Right forelimb (tissue), 1 donor: ENCODE measurements at regions not wholly inside any gene's neighbourhood (a gene's known extent, or its start where the extent isn't known, plus 50 kb on each side); places are given as distances from the start of the nearest gene placed in this dataset.

Source experiments
- DNase-seq: peaks from one replicate; pipeline ENCODE4 v3.0.0-alpha.2; 2018

GRCh38 chr12:19021646-19022045 is 107.9 kb upstream of the PLEKHA5 start:
- no peak for DNase-seq

GRCh38 chr12:19025582-19025981 is 104.0 kb upstream of the PLEKHA5 start:
- DNase-seq, result no peak

DNA sequence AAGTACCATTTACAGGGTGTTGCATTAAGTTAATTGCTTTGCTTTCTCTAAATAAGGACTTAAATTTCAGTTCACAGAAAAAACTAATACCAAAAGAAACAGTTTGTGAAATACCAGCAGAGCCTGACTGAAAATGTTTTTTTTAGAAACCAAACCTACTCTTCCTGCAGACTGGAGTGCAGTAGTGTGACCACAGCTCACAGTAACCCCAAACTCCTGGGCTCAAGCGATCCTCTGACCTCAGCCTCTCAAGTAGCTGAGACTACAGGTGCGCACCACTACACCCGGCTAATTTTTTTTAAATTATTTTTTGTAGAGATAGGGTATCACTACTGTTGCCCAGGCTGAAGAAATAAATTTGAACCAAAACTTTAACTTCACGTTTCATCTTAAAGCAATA is 103.5 kb upstream of the PLEKHA5 start:
- DNase-seq, result no peak

DNA sequence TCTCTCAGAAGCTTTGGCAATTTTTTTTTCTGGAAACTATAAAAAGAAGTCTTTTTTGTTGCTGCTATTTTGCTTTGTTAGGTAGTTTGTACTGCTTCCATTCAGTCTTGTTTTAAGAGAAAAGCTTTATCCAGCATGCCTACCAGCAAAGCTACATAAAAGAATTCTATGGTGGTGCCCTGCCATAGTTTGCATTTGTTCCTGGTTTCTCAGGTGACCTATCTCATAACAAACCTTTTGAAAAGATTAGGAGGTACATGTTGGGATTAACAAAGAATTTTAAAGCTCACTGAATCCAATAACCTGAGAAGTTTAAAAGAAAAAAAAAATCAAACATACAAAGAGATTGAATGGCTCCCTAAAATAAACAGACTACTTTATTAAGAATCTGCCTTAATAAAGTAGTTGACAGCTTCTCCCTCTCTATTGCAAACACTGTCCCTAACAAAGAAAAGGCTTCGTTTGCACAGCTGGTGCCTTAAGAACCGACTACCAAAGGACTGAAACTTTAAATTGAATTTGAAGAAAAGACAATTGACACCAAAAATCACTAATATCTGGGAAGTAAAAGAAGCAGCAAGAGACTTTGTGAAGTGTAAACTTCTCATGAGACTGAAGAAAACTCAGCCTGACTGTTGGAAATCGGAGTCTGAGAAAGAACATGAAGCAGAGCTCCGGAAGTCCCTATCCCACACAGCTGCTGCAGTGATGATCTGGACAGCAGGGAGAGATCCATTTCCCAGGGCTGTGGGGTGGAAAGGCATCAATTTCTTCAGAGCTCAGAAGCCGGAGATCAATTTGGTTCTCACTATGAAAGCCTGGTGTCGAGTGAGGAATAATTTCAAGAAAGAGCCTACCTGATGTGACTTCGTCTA is 102.7 kb upstream of the PLEKHA5 start:
- no peak for DNase-seq

DNA sequence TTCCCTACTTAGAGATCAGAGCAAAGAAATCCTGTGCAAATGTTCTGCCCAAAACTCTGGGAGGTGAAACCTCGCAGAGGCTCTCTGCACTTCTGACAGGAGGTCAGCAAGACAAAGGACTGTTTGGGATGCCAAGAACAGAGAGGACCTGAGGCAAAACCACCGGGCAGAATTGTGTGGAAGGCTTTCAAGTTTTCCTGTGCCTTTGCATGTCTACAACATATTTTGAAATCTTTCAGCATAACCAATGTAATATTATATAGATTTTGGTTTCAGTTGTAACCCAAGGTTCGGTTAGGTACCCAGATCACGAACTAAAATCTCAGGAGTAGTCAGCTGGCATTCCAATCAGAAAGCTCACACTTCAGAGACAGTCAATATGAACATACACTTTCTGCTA is 99.4 kb upstream of the PLEKHA5 start:
- no peak for DNase-seq

- no peak for DNase-seq
Observed at GRCh38 chr12:19030603-19031002, 98.9 kb upstream of the PLEKHA5 start.

DNA sequence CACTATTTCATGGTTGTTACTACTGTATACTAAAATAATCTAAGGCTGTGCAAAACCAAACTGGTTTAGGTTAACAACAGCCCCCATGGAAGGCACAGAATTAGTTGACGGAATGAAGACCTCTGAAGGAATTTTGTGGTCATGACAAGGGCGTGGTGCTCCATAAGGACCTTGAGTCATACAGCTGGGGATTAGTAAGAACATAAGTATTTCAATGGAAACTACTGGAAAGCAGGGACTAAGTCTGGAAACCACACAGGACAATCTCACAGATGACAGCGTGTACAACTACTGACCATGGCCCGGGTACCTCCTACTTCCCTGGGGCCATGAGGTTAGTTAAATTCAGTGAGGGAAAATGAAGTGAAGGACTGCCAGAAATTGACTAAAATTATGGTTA is 98.5 kb upstream of the PLEKHA5 start:
- DNase-seq, result no peak

GRCh38 chr12:19032826-19033225 is 96.7 kb upstream of the PLEKHA5 start:
- DNase-seq, result no peak

DNA sequence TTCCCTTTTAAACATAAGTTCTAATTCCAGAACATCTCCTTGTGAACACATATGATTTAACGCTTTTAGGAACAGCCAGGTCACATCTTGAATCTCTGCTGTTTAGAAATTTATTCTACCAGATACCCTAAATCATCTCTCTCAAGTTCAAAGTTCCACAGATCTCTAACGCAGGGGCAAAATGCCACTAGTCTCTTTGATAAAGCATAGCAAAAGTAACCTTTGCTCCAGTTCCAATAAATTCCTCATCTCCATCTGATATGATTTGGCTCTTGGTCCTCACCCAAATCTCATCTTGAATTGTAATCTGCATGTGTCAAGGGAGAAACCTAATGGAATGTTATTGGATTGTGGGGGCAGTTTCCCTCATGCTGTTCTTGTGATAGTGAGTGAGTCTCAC is 96.3 kb upstream of the PLEKHA5 start:
- DNase-seq, result no peak

- no peak for DNase-seq
Observed at GRCh38 chr12:19034937-19035336, 94.6 kb upstream of the PLEKHA5 start.

DNA sequence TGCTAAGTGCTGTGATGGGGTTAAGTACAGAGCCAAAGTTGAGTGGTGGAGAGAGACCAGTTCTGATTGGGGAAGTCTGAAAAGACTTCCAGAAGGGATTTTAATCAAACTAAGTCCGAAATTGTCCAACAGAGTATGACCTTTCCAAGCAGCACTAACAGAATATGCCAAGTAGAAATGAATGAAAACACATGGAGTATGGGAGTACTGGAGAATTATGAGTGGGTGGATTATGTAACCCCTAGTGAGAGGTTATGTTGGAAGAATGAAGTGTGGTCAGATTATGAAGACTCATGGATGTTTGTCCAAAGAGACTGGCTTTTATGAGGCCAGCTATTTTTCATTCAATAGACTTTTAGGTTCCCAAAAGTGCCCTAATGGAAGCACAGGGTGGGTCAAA is 94.0 kb upstream of the PLEKHA5 start:
- no peak for DNase-seq

DNA sequence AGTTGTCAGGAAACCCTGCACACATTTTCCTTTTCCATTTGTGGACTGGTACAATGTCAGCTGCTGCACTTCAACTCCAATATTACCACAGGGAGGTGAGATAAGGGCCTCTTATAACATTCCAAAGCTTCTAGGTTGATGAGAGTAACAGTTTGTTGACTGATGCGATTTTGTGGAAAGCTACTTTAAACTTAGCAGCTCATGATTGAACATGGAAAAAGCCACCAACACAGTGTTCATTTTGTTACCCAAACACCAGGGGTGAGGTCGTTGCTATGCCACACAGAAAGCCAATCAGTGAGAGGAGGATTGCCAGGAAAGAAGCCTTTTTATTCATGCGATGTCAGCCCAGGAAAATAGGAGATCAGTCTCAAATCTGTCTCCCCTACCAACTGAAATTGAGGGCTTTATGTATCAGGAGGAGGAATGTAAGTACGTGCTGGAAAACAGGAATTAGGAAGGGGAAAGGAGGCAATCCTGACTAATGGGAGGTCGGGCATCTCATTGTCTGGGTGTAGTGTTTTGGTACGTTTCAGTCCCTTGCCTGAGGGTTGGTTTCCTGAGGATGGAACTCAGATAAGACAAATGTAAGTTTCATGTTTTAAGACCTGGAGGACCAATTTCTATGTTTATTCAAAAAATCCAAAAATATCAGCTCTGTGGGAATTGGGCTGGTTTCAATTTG is 92.7 kb upstream of the PLEKHA5 start:
- DNase-seq, result no peak

- DNase-seq, result no peak
Observed at GRCh38 chr12:19038209-19038608, 91.3 kb upstream of the PLEKHA5 start.

GRCh38 chr12:19039515-19039914 is 90.0 kb upstream of the PLEKHA5 start:
- DNase-seq, result no peak

GRCh38 chr12:19042221-19042620 is 87.3 kb upstream of the PLEKHA5 start:
- no peak for DNase-seq

DNA sequence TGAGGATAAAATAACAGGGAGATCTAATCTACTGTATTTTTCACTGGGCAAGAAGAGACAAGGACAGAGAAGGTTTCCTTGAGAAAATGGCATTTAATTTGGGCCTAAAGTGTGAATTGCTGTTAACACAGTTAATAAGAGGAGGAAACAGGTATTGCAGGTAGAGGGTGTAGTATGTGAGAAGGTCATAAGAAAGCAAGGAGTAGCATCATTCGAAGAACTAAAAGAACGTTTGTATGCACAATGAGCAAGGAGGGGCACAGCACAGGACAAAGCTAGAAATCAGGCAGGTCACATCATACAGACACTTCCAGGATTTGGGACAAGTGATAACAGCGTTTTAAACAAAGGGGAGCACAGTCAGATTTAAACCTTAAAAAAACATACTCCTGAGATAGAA is 85.1 kb upstream of the PLEKHA5 start:
- no peak for DNase-seq

GRCh38 chr12:19044891-19045290 is 84.6 kb upstream of the PLEKHA5 start:
- no peak for DNase-seq

- no peak for DNase-seq
Observed at GRCh38 chr12:19045426-19045825, 84.1 kb upstream of the PLEKHA5 start.

- no peak for DNase-seq
Observed at GRCh38 chr12:19048943-19049342, 80.6 kb upstream of the PLEKHA5 start.

- no peak for DNase-seq
Observed at GRCh38 chr12:19052689-19053088, 76.8 kb upstream of the PLEKHA5 start.

DNA sequence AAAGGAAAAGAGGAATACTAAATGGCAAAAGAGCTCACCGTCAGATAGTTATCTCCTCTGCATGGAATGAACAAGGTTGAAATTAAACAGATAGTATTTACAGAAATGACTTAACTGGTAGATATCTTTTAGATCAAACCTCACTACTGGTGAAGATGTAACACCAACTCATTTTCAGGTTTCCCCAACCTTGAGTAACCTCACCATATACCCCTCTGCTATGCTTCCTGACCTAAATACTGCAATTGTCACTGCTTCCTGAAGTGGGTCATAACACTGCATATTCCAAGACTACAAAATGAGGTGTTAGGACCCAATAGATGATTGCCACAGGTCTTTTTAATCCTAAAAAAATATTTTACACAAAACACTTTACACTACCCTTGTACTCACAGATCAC is 76.3 kb upstream of the PLEKHA5 start:
- no peak for DNase-seq

DNA sequence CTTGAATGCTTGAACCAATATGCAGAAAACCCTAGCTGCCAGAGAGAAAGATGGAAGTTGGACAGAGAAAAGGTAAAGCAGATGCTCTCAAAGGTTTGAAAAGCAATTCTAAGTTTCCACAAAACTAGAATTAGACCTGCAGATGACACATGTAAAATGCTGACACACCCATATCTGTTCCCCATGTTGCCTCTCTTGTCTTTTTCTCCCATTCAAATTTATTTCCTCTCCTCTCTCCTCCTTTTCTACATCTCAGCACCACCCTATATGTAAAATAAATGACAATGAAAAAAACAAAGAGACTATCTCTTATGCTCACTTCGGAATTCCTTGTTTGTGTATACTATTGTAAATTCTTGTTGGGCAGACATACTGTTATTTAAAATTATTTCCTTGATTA is 75.5 kb upstream of the PLEKHA5 start:
- DNase-seq, result no peak

DNA sequence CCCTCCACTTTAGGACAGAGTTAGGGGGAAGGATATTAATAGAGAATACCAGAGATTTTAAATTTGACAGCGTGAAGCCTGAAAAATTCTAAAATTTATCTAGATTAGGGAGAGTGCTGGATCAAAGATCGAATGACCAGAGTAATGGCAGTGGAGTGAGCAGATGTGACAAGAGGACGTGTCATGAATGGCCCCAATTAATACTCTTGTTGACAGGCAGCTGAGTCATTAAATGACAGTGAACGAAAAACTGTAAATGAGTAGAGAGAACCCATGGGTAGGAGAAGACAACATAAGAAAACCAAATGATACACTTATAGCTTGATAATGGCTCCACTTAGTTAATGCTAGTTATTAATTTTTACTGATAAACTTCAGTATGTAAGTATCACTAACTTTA is 73.9 kb upstream of the PLEKHA5 start:
- no peak for DNase-seq

GRCh38 chr12:19058235-19059021 is 71.1 kb upstream of the PLEKHA5 start:
- no peak for DNase-seq
